HG03095 (cell line): ENCODE measurements at regions not wholly inside any gene's neighbourhood (a gene's known extent, or its start where the extent isn't known, plus 50 kb on each side); places are given as distances from the start of the nearest gene placed in this dataset.

ENCODE experiments used
- ATAC-seq: cut with Tn5 transposase; IDR thresholded peaks from one replicate; pipeline ENCODE4 v1.9.1; 2021; ENCODE audit warnings: moderate library complexity; ENCODE audit not compliant: unreplicated experiment

GRCh38 chr14:55734731-55735130, 154.7 kb downstream of the KTN1 start:
- no peak for ATAC-seq

GRCh38 chr14:55739967-55740648, 160.1 kb downstream of the KTN1 start:
- no peak for ATAC-seq

GRCh38 chr14:55740649-55740989, 160.6 kb downstream of the KTN1 start:
- no peak for ATAC-seq

GRCh38 chr14:55741240-55741639, 161.2 kb downstream of the KTN1 start:
- ATAC-seq = no peak

- no peak for ATAC-seq
Observed at GRCh38 chr14:55743551-55743950, 163.5 kb downstream of the KTN1 start.

GRCh38 chr14:55744321-55744720, 164.3 kb downstream of the KTN1 start:
- no peak for ATAC-seq

GRCh38 chr14:55745906-55746305, 165.9 kb downstream of the KTN1 start:
- ATAC-seq = no peak

GRCh38 chr14:55746558-55746957, 166.6 kb downstream of the KTN1 start:
- no peak for ATAC-seq

GRCh38 chr14:55747186-55747585, 167.2 kb downstream of the KTN1 start:
- ATAC-seq = no peak

- no peak for ATAC-seq
Observed at GRCh38 chr14:55749201-55749812, 169.3 kb downstream of the KTN1 start.

- ATAC-seq = no peak
Observed at GRCh38 chr14:55749946-55750345, 169.9 kb downstream of the KTN1 start.

GRCh38 chr14:55752580-55753390, 172.8 kb downstream of the KTN1 start:
- ATAC-seq = no peak

- no peak for ATAC-seq
Observed at GRCh38 chr14:55754471-55754870, 174.5 kb downstream of the KTN1 start.

- ATAC-seq = no peak
Observed at GRCh38 chr14:55754871-55755270, 174.9 kb downstream of the KTN1 start.

GRCh38 chr14:55756078-55756477, 176.1 kb downstream of the KTN1 start:
- ATAC-seq = no peak

- no peak for ATAC-seq
Observed at GRCh38 chr14:55756557-55756956, 176.6 kb downstream of the KTN1 start.

- ATAC-seq = no peak
Observed at GRCh38 chr14:55758796-55759195, 178.8 kb downstream of the KTN1 start.

GRCh38 chr14:55760789-55761566, 181.0 kb downstream of the KTN1 start:
- ATAC-seq = no peak

- no peak for ATAC-seq
Observed at GRCh38 chr14:55761651-55762050, 181.6 kb downstream of the KTN1 start.

GRCh38 chr14:55762595-55763232, 182.7 kb downstream of the KTN1 start:
- ATAC-seq = peak; percentile 84

GRCh38 chr14:55764784-55765183, 184.8 kb downstream of the KTN1 start:
- ATAC-seq = no peak
